Progenitor cell of endocrine pancreas (in vitro differentiated cells): ENCODE measurements at regions not wholly inside any gene's neighbourhood (a gene's known extent, or its start where the extent isn't known, plus 50 kb on each side); places are given as distances from the start of the nearest gene placed in this dataset.

ENCODE experiments used
- DNase-seq: peaks from one replicate; pipeline ENCODE4 v3.0.0; 2021; ENCODE audit warnings: low spot score; ENCODE audit not compliant: unreplicated experiment
- H3K27ac Mint-ChIP-seq: 2 replicates; pipeline ENCODE4 v1.8.0; 2021; ENCODE audit warnings: mild to moderate bottlenecking, moderate library complexity, mixed read lengths
- H3K27me3 Mint-ChIP-seq: 2 replicates; pipeline ENCODE4 v1.8.0; 2021; ENCODE audit warnings: mixed read lengths
- H3K36me3 Mint-ChIP-seq: 2 replicates; pipeline ENCODE4 v1.8.0; 2022; ENCODE audit warnings: mixed read lengths; ENCODE audit not compliant: insufficient read depth
- H3K4me1 Mint-ChIP-seq: 2 replicates; pipeline ENCODE4 v1.8.0; 2021; ENCODE audit warnings: low read depth, mixed read lengths
- H3K4me3 Mint-ChIP-seq: 2 replicates; pipeline ENCODE4 v1.8.0; 2021; ENCODE audit warnings: low read depth, mild to moderate bottlenecking, moderate library complexity, mixed read lengths
- H3K9me3 Mint-ChIP-seq: 2 replicates; pipeline ENCODE4 v1.8.0; 2021; ENCODE audit warnings: low read depth, mixed read lengths
- CTCF ChIP-seq: fragments of 200-600 bp; sonication (generic); IDR thresholded peaks from one replicate; pipeline ENCODE4 v1.5.0; 2021; ENCODE audit warnings: antibody characterized with exemption, mild to moderate bottlenecking; ENCODE audit not compliant: unreplicated experiment

DNA sequence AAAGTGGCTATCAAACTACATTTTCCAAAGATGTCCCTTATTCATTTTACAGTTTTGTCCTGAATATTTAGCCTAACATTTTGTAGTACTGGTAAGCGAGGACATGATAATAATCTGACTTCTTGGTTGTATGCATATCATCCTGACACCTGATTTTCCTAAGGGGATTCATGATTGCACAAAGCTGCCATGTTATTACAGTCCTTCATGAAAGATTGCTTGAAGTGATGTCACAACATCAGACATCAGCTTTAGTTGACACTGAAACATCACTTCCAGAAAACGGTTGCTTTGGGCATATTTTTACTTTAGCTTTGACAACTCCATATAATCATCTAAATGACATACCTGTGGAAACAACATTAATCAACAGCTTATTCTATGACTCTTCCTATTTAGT lies 188.7 kb upstream of the PABPC4L start:
- no peak overlapping the region for H3K27ac Mint-ChIP-seq
- H3K36me3 Mint-ChIP-seq = no peaks in the 10 kb centered on the region
- H3K9me3 Mint-ChIP-seq = no peaks in the 10 kb centered on the region
- DNase-seq = no peak
- H3K27me3 Mint-ChIP-seq = no peaks in the 10 kb centered on the region
- peaks cover 2% of the 10 kb centered on the region for H3K4me1 Mint-ChIP-seq
- no peak overlapping the region for H3K4me3 Mint-ChIP-seq
- no peak for TF ChIP-seq CTCF

DNA sequence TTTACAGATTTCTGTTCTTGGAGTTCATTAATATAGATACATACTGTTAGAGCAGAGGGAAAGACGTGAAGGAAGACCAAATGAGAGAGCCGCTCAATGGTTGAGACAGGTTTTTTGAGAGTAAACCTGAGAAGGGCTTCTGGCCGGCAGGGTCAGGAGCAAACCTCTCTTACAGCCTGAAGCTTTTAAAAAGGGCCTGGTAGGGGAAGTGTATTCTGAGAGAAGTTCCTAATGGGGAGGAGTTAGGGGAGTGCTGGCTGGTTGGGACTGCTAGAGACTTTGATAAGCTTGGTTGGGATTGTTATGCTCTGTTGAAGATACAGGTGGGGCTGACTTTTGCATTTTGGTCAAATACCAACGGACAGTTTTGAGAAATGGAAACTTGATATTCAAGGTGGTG lies 186.8 kb upstream of the PABPC4L start:
- no peak overlapping the region for H3K27ac Mint-ChIP-seq
- no peak for DNase-seq
- H3K9me3 Mint-ChIP-seq = no peaks in the 10 kb centered on the region
- no peak for TF ChIP-seq CTCF
- H3K36me3 Mint-ChIP-seq = no peaks in the 10 kb centered on the region
- no peaks in the 10 kb centered on the region for H3K27me3 Mint-ChIP-seq
- H3K4me1 Mint-ChIP-seq = peaks cover 2% of the 10 kb centered on the region
- H3K4me3 Mint-ChIP-seq = no peak overlapping the region

GRCh38 chr4:134382478-134383227 lies 181.1 kb upstream of the PABPC4L start:
- Mint-ChIP-seq H3K4me1 (no peaks in the 10 kb centered on the region), H3K36me3 (no peaks in the 10 kb centered on the region), H3K9me3 (no peaks in the 10 kb centered on the region), H3K4me3 (no peak overlapping the region), H3K27ac (no peak overlapping the region), H3K27me3 (no peaks in the 10 kb centered on the region)
- TF ChIP-seq CTCF = no peak
- no peak for DNase-seq

DNA sequence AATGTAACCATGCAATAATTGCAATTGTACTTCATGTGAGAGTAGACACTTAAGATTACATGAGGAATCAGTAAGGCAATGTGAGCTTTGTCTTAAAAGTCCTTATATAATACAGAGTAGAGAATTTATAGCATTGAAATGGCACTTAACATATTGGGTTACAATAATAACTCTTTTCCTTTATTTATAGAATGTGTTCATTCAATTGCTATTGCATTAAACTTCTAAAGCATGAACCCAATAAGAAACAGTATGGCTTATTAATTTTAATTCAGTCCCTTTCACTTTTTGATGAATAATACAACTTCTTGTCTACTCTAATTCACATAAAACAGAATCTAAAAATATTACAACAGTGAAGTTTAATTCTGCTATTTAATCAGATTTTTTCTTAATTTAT lies 174.2 kb upstream of the PABPC4L start:
- no peak for TF ChIP-seq CTCF
- DNase-seq = no peak
- no peaks in the 10 kb centered on the region for H3K27me3 Mint-ChIP-seq
- no peaks in the 10 kb centered on the region for H3K36me3 Mint-ChIP-seq
- H3K27ac Mint-ChIP-seq = no peak overlapping the region
- no peaks in the 10 kb centered on the region for H3K4me1 Mint-ChIP-seq
- no peak overlapping the region for H3K4me3 Mint-ChIP-seq
- H3K9me3 Mint-ChIP-seq = no peaks in the 10 kb centered on the region

DNA sequence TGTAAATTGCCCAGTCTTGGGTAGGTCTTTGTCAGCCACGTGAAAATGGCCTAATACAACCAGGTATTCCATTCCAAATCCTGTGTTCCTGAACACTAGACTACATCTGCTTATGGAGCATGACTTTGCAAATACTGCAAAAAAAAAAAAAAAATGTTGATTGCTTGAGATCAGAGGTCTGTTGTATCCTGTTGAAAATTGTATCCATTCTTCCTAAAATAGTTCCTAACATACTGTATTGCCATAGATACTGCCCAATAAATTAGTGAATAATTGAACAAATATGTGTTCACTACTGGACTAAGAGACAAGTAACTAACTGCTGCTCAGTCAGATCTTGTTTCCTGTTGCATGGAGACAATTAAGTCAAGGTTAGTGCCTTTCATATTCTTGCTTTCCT lies 164.3 kb upstream of the PABPC4L start:
- Mint-ChIP-seq H3K9me3 (no peaks in the 10 kb centered on the region), H3K27me3 (no peaks in the 10 kb centered on the region), H3K27ac (no peak overlapping the region), H3K4me3 (no peak overlapping the region), H3K36me3 (no peaks in the 10 kb centered on the region), H3K4me1 (no peaks in the 10 kb centered on the region)
- no peak for DNase-seq
- TF ChIP-seq CTCF = no peak
